Endothelial cell of umbilical vein (primary cell): ENCODE measurements at regions not wholly inside any gene's neighbourhood (a gene's known extent, or its start where the extent isn't known, plus 50 kb on each side); places are given as distances from the start of the nearest gene placed in this dataset.

Experiments
- CTCF ChIP-seq, 2 donors: IDR thresholded peaks; 1 replicate in 1 of 2; 2 replicates in 1 of 2; pipeline ENCODE4 v1.5.1; 2011; ENCODE audit warnings: low read length in 2 of 2, mild to moderate bottlenecking in 2 of 2, moderate library complexity in 2 of 2, control low read depth in 1 of 2, inconsistent platforms in 1 of 2, low read depth in 1 of 2; ENCODE audit not compliant: insufficient read depth in 1 of 2; ENCODE audit errors: extremely low read depth in 1 of 2
- POLR2A ChIP-seq: IDR thresholded peaks from 2 replicates; pipeline ENCODE4 v1.6.1; 2012; ENCODE audit warnings: low read depth, mild to moderate bottlenecking, control low read depth, low read length

- no peak for TF ChIP-seq CTCF (IDR thresholded peaks at IDR 0.05; ENCODE audit: extremely low read depth in 1 of 2, insufficient read depth in 1 of 2, low read depth in 1 of 2, low read length in 2 of 2)
- TF ChIP-seq POLR2A = no peak
These were observed 169.5 kb upstream of the DPYD start for GRCh38 chr1:98090351-98090750.
